PC-9 (cell line): ENCODE measurements at regions not wholly inside any gene's neighbourhood (a gene's known extent, or its start where the extent isn't known, plus 50 kb on each side); places are given as distances from the start of the nearest gene placed in this dataset.
A peak's percentile ranks its signal among the peaks of the same experiment; 100 is the strongest.

ENCODE experiments used
- BruUV-seq: library from RNA; stranded (reverse); fragments of 400-500 nt; replicated peaks from 2 replicates; lab custom pipeline; 2021; lab: Mats Ljungman, UMichigan
- CTCF ChIA-PET: fragments of 300-600 bp; sonication (Branson Sonifier 250); formaldehyde crosslinking; loops from one replicate; lab custom pipeline; 2022; ENCODE audit warnings: antibody characterized with exemption; lab: Charles Lee
- POLR2A ChIA-PET: fragments of 300-600 bp; sonication (Branson Sonifier 250); formaldehyde crosslinking; loops from one replicate; lab custom pipeline; 2022; ENCODE audit warnings: antibody characterized with exemption; ENCODE audit not compliant: unreplicated experiment; lab: Charles Lee
- DNase-seq, 2 experiments: peaks; one replicate each; pipeline versions ENCODE4 v3.0.0 to v3.0.0-alpha.2; 2015 to 2022; ENCODE audit warnings: mixed read lengths in 1 of 2
- H2AFZ ChIP-seq: fragments of 200-600 bp; sonication (generic); 2 replicates; pipeline ENCODE4 v1.8.1; 2017; ENCODE audit warnings: antibody characterized with exemption
- H3F3A ChIP-seq: fragments of 200-600 bp; sonication (generic); 2 replicates; pipeline ENCODE4 v1.8.1; 2017; ENCODE audit warnings: antibody characterized with exemption, mild to moderate bottlenecking, low read depth; ENCODE audit not compliant: insufficient read depth
- H3K27ac ChIP-seq: fragments of 200-600 bp; sonication (generic); 2 replicates; pipeline ENCODE4 v1.6.1; 2016; ENCODE audit warnings: mixed run types
- H3K27me3 ChIP-seq: fragments of 200-600 bp; sonication (generic); 2 replicates; pipeline ENCODE4 v1.6.1; 2016; ENCODE audit warnings: low read depth, mixed run types; ENCODE audit not compliant: insufficient read depth
- H3K36me3 ChIP-seq: fragments of 200-600 bp; sonication (generic); 2 replicates; pipeline ENCODE4 v1.6.1; 2016; ENCODE audit warnings: low read depth, mixed run types
- H3K4me1 ChIP-seq: fragments of 200-600 bp; sonication (generic); replicated peaks from 2 replicates; pipeline ENCODE4 v1.6.1; 2016; ENCODE audit warnings: mixed run types; ENCODE audit not compliant: insufficient read depth
- H3K4me2 ChIP-seq: fragments of 200-600 bp; sonication (generic); 2 replicates; pipeline ENCODE4 v1.6.1; 2017; ENCODE audit warnings: mixed run types
- H3K4me3 ChIP-seq: fragments of 200-600 bp; sonication (generic); 2 replicates; pipeline ENCODE4 v1.6.1; 2016; ENCODE audit warnings: mixed run types
- H3K79me2 ChIP-seq: fragments of 200-600 bp; sonication (generic); 2 replicates; pipeline ENCODE4 v1.6.1; 2017; ENCODE audit warnings: low read depth, mixed run types
- H3K9me2 ChIP-seq: fragments of 200-600 bp; sonication (generic); 2 replicates; pipeline ENCODE4 v1.8.1; 2017; ENCODE audit warnings: mild to moderate bottlenecking; ENCODE audit not compliant: insufficient read depth
- H3K9me3 ChIP-seq: fragments of 200-600 bp; sonication (generic); 2 replicates; pipeline ENCODE4 v1.8.1; 2016; ENCODE audit warnings: low read depth; ENCODE audit not compliant: insufficient read depth
- H4K20me1 ChIP-seq: fragments of 200-600 bp; sonication (generic); 2 replicates; pipeline ENCODE4 v1.8.1; 2017; ENCODE audit not compliant: insufficient read depth
- EZH2 ChIP-seq: fragments of 200-600 bp; sonication (generic); IDR thresholded peaks from 2 replicates; pipeline ENCODE4 v1.8.0; 2017; ENCODE audit warnings: antibody characterized with exemption, low read depth
- intact Hi-C: fragments of 100-400 bp; cut with micrococcal nuclease; formaldehyde crosslinking; loops from one replicate; pipeline ENCODE4 v1.10.0; 2022; ENCODE audit not compliant: unreplicated experiment
- TF ChIP-seq, protein P1 (sequence below): fragments of 200-600 bp; sonication (generic); conservative IDR thresholded peaks from 2 replicates; pipeline ENCODE4 v1.6.1; 2017; ENCODE audit warnings: mixed run types, antibody characterized with exemption, mild to moderate bottlenecking, moderate library complexity

DNA sequence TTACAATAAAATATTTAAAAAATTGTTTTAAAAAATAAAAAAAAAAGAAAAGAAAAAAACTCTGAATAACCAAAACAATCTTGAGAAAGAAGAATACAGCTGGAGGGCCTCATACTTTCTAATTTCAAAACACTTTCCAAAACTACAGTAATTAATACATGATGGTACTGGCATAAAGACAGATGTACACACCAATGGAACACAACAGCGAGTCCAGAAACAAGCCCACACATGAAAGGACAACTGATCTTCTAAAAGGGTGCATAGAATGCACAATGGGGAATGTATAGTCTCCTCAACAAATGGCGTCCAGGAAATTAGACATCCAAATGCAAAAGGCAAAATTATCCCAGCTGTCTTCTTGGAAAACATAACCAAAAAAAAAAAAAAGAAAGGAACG lies 99.6 kb downstream of the LURAP1L start:
- TF ChIP-seq EZH2: no peak
- Histone ChIP-seq H3K27ac (no peak overlapping the region), H3F3A (0 out of 2 replicates have a peak, but pooled peaks cover 3% of the 10 kb centered on the region), H3K36me3 (no peaks in the 10 kb centered on the region), H3K9me2 (no peaks in the 10 kb centered on the region), H3K27me3 (no peaks in the 10 kb centered on the region), H3K4me3 (no peak overlapping the region), H3K4me1 (peaks cover 21% of the 10 kb centered on the region), H3K9me3 (no peaks in the 10 kb centered on the region), H4K20me1 (no peaks in the 10 kb centered on the region), H3K79me2 (no peaks in the 10 kb centered on the region), H3K4me2 (no peak overlapping the region), H2AFZ (no peak overlapping the region)
- ChIA-PET CTCF (no interaction called here), POLR2A (interaction anchor here (0.6 kb wide), 1 partner anchor 11 kb away, joined by 6 read pairs; no protein-coding TSS in a partner anchor)
- intact Hi-C loops: no loop called here
- no TSS peak for BruUV-seq
- DNase-seq: no peak

DNA sequence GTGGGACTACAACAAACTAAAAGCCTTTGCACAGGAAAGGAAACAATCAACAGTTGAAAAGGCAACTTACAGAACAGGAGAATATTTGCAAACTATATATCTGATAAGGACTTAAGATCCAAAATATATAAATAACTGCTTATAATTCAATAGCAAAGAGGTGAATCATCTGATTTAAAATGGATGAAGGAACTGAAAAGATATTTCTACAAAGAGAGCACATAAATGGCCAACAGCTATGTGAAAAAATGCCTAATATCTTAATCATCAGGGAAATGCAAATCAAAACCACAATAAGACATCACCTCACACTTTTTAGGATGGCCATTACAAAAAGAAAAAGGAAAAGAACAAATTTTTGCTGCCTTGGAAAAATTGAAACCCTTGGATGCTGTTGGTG lies 100.4 kb downstream of the LURAP1L start:
- peak in 1 of 2 experiments; percentile 52 for DNase-seq
- H3K9me3 ChIP-seq: no peaks in the 10 kb centered on the region
- H3K79me2 ChIP-seq: no peaks in the 10 kb centered on the region
- no TSS peak for BruUV-seq
- intact Hi-C loops: loop anchor here (5.0 kb wide), 1 partner anchor 58 kb away; no protein-coding TSS in a partner anchor
- POLR2A ChIA-PET: no interaction called here
- TF ChIP-seq EZH2: no peak
- TF ChIP-seq, protein P1, sequence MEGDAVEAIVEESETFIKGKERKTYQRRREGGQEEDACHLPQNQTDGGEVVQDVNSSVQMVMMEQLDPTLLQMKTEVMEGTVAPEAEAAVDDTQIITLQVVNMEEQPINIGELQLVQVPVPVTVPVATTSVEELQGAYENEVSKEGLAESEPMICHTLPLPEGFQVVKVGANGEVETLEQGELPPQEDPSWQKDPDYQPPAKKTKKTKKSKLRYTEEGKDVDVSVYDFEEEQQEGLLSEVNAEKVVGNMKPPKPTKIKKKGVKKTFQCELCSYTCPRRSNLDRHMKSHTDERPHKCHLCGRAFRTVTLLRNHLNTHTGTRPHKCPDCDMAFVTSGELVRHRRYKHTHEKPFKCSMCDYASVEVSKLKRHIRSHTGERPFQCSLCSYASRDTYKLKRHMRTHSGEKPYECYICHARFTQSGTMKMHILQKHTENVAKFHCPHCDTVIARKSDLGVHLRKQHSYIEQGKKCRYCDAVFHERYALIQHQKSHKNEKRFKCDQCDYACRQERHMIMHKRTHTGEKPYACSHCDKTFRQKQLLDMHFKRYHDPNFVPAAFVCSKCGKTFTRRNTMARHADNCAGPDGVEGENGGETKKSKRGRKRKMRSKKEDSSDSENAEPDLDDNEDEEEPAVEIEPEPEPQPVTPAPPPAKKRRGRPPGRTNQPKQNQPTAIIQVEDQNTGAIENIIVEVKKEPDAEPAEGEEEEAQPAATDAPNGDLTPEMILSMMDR: no peak
- 0 out of 2 replicates have a peak, but pooled peaks cover 3% of the 10 kb centered on the region for H3F3A ChIP-seq
- peaks cover 21% of the 10 kb centered on the region for H3K4me1 ChIP-seq
- H4K20me1 ChIP-seq: no peaks in the 10 kb centered on the region
- CTCF ChIA-PET: no interaction called here
- no peaks in the 10 kb centered on the region for H3K36me3 ChIP-seq
- no peaks in the 10 kb centered on the region for H3K27me3 ChIP-seq
- H3K9me2 ChIP-seq: no peaks in the 10 kb centered on the region
- no peak overlapping the region for H3K4me3 ChIP-seq
- H2AFZ ChIP-seq: no peak overlapping the region
- peak overlapping the region; percentile 23; the same call in 1 of the 2 replicates for H3K27ac ChIP-seq
- H3K4me2 ChIP-seq: no peak overlapping the region

DNA sequence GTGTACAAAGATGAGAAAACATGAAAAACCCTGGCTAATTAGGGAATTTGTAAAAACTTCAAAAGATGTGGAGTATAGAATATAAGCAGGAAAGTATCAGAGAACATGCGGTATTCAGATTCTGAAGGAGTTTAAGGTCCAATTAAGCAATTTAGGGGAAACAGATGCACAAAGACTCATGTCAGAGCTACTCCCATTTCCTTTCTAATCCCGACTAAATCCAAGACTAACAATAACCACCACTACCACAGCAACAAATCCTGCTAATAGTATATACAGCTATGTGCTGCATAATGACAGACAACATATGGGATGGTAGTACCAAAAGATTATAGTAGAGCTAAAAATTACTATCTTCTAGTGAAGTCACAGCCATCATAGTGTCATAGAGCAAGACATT lies 102.1 kb downstream of the LURAP1L start:
- H3K36me3 ChIP-seq: no peaks in the 10 kb centered on the region
- no peak for TF ChIP-seq EZH2
- TF ChIP-seq, protein P1: no peak
- POLR2A ChIA-PET: no interaction called here

More for the DNA sequence above, 102.1 kb downstream of the LURAP1L start:
- Histone ChIP-seq H4K20me1 (no peaks in the 10 kb centered on the region), H3K4me3 (no peak overlapping the region), H3F3A (0 out of 2 replicates have a peak, but pooled peaks cover 3% of the 10 kb centered on the region), H3K9me2 (no peaks in the 10 kb centered on the region), H3K9me3 (no peaks in the 10 kb centered on the region), H3K4me1 (peaks cover 21% of the 10 kb centered on the region), H3K27me3 (no peaks in the 10 kb centered on the region), H2AFZ (no peak overlapping the region), H3K27ac (no peak overlapping the region), H3K4me2 (no peak overlapping the region), H3K79me2 (no peaks in the 10 kb centered on the region)
- CTCF ChIA-PET: no interaction called here
- no peak for DNase-seq
- no TSS peak for BruUV-seq
- intact Hi-C loops: loop anchor here (5.0 kb wide), 1 partner anchor 60 kb away; no protein-coding TSS in a partner anchor
